Activated naive CD8-positive, alpha-beta T cell (primary cell): ENCODE measurements at regions not wholly inside any gene's neighbourhood (a gene's known extent, or its start where the extent isn't known, plus 50 kb on each side); places are given as distances from the start of the nearest gene placed in this dataset.

Experiments
- H3K27ac Mint-ChIP-seq: one replicate; pipeline ENCODE4 v1.8.0; 2021; ENCODE audit warnings: mixed read lengths
- H3K27me3 Mint-ChIP-seq: one replicate; pipeline ENCODE4 v1.8.0; 2021; ENCODE audit warnings: mixed read lengths
- H3K36me3 Mint-ChIP-seq: one replicate; pipeline ENCODE4 v1.8.0; 2021; ENCODE audit warnings: mixed read lengths
- H3K4me1 Mint-ChIP-seq: one replicate; pipeline ENCODE4 v1.8.0; 2021; ENCODE audit warnings: low read depth, mixed read lengths
- H3K4me3 Mint-ChIP-seq: one replicate; pipeline ENCODE4 v1.8.0; 2021; ENCODE audit warnings: mild to moderate bottlenecking, mixed read lengths
- H3K9me3 Mint-ChIP-seq: one replicate; pipeline ENCODE4 v1.8.0; 2021; ENCODE audit warnings: low read depth, mixed read lengths

- H3K9me3 Mint-ChIP-seq: no peaks in the 10 kb centered on the region
- H3K36me3 Mint-ChIP-seq: no peaks in the 10 kb centered on the region
- H3K4me3 Mint-ChIP-seq: no peak overlapping the region
- H3K27me3 Mint-ChIP-seq: no peaks in the 10 kb centered on the region
- H3K27ac Mint-ChIP-seq: no peak overlapping the region
- no peaks in the 10 kb centered on the region for H3K4me1 Mint-ChIP-seq
These were observed 225.0 kb upstream of the ANKRD55 start for GRCh38 chr5:56457887-56458812.

DNA sequence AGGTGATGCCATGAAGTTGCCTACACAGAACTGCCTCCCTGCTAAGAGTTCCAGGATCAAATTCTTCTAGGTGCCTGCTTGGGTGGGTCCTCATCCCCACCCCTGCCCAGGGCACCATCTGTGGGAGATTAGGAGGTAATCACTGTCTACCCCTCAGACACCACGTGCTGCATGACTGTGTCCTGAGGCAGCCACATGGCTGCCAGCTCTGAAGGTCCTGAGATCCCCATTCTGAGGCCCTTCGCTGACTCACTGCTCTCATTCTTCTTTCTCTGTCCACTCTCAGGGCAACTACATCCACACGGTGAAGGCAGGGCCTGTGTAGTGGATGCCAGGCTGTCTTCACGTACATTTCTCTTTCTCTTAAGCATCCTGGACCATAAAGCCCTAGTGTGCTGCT is 222.9 kb upstream of the ANKRD55 start:
- Mint-ChIP-seq H3K4me3 (no peak overlapping the region), H3K4me1 (no peaks in the 10 kb centered on the region), H3K36me3 (no peaks in the 10 kb centered on the region), H3K9me3 (no peaks in the 10 kb centered on the region), H3K27ac (no peak overlapping the region), H3K27me3 (no peaks in the 10 kb centered on the region)

GRCh38 chr5:56455417-56455816 is 222.3 kb upstream of the ANKRD55 start:
- Mint-ChIP-seq H3K4me3 (no peak overlapping the region), H3K27me3 (no peaks in the 10 kb centered on the region), H3K4me1 (no peaks in the 10 kb centered on the region), H3K36me3 (no peaks in the 10 kb centered on the region), H3K27ac (no peak overlapping the region), H3K9me3 (no peaks in the 10 kb centered on the region)

- Mint-ChIP-seq H3K36me3 (no peaks in the 10 kb centered on the region), H3K27ac (no peak overlapping the region), H3K27me3 (no peaks in the 10 kb centered on the region), H3K4me3 (no peak overlapping the region), H3K4me1 (no peaks in the 10 kb centered on the region), H3K9me3 (no peaks in the 10 kb centered on the region)
These were observed 221.2 kb upstream of the ANKRD55 start for GRCh38 chr5:56454219-56454862.

- no peaks in the 10 kb centered on the region for H3K4me1 Mint-ChIP-seq
- H3K27ac Mint-ChIP-seq: no peak overlapping the region
- no peaks in the 10 kb centered on the region for H3K36me3 Mint-ChIP-seq
- H3K9me3 Mint-ChIP-seq: no peaks in the 10 kb centered on the region
- H3K27me3 Mint-ChIP-seq: no peaks in the 10 kb centered on the region
- H3K4me3 Mint-ChIP-seq: no peak overlapping the region
These were observed 218.6 kb upstream of the ANKRD55 start for GRCh38 chr5:56451742-56452141.

- Mint-ChIP-seq H3K27me3 (no peaks in the 10 kb centered on the region), H3K36me3 (no peaks in the 10 kb centered on the region), H3K4me1 (no peaks in the 10 kb centered on the region), H3K4me3 (no peak overlapping the region), H3K9me3 (no peaks in the 10 kb centered on the region), H3K27ac (no peak overlapping the region)
These were observed 217.6 kb upstream of the ANKRD55 start for GRCh38 chr5:56450766-56451165.

- Mint-ChIP-seq H3K36me3 (no peaks in the 10 kb centered on the region), H3K27ac (no peak overlapping the region), H3K4me1 (no peaks in the 10 kb centered on the region), H3K9me3 (no peaks in the 10 kb centered on the region), H3K4me3 (no peak overlapping the region), H3K27me3 (no peaks in the 10 kb centered on the region)
These were observed 216.0 kb upstream of the ANKRD55 start for GRCh38 chr5:56449071-56449640.

DNA sequence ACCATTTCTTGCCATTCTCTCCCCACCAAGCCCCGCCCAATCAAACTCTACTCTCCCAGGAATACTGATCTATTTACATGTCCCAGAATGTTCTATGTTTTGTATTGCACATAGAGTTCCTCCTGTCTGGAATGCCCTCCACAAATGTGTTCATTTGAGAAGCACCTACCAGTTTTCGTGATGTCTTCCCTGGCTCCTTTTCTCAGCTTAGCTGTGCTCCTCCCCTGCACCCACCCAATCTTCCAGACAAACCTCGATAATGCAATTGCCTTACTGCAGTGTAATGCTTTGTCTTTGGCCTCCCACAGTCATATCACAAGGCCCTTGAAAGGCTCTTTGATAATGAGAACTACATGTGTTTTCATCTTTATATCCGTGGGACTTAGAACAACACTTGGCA is 214.5 kb upstream of the ANKRD55 start:
- no peak overlapping the region for H3K4me3 Mint-ChIP-seq
- no peaks in the 10 kb centered on the region for H3K9me3 Mint-ChIP-seq
- H3K27me3 Mint-ChIP-seq: no peaks in the 10 kb centered on the region
- no peak overlapping the region for H3K27ac Mint-ChIP-seq
- no peaks in the 10 kb centered on the region for H3K4me1 Mint-ChIP-seq
- no peaks in the 10 kb centered on the region for H3K36me3 Mint-ChIP-seq

DNA sequence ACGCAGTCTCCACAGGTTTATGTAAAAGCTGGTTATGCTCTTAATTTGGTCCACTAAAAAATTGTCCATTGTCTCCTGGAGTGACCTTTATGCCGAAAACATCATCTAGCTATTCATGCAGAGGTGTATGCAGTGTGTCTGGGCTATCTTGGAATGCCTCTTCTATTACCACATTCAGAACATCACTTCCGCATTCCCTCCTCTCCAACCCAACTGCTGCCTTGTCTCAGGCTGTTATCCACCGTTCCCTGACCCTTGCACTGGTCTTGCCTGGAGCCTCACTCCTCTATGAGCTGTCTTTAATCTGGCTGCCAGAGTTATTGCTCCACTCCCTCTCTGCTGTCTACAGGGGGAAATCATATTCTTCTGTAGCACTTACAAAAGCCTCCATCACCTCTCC is 214.1 kb upstream of the ANKRD55 start:
- Mint-ChIP-seq H3K27me3 (no peaks in the 10 kb centered on the region), H3K36me3 (no peaks in the 10 kb centered on the region), H3K4me1 (no peaks in the 10 kb centered on the region), H3K9me3 (no peaks in the 10 kb centered on the region), H3K4me3 (no peak overlapping the region), H3K27ac (no peak overlapping the region)

- H3K27me3 Mint-ChIP-seq: no peaks in the 10 kb centered on the region
- H3K27ac Mint-ChIP-seq: no peak overlapping the region
- no peak overlapping the region for H3K4me3 Mint-ChIP-seq
- H3K9me3 Mint-ChIP-seq: no peaks in the 10 kb centered on the region
- H3K36me3 Mint-ChIP-seq: no peaks in the 10 kb centered on the region
- no peaks in the 10 kb centered on the region for H3K4me1 Mint-ChIP-seq
These were observed 213.6 kb upstream of the ANKRD55 start for GRCh38 chr5:56446728-56447127.

GRCh38 chr5:56443826-56444225 is 210.7 kb upstream of the ANKRD55 start:
- no peaks in the 10 kb centered on the region for H3K4me1 Mint-ChIP-seq
- H3K4me3 Mint-ChIP-seq: no peak overlapping the region
- no peak overlapping the region for H3K27ac Mint-ChIP-seq
- H3K9me3 Mint-ChIP-seq: no peaks in the 10 kb centered on the region
- no peaks in the 10 kb centered on the region for H3K36me3 Mint-ChIP-seq
- no peaks in the 10 kb centered on the region for H3K27me3 Mint-ChIP-seq

- H3K9me3 Mint-ChIP-seq: no peaks in the 10 kb centered on the region
- H3K36me3 Mint-ChIP-seq: no peaks in the 10 kb centered on the region
- H3K4me1 Mint-ChIP-seq: no peaks in the 10 kb centered on the region
- H3K4me3 Mint-ChIP-seq: no peak overlapping the region
- H3K27ac Mint-ChIP-seq: no peak overlapping the region
- H3K27me3 Mint-ChIP-seq: no peaks in the 10 kb centered on the region
These were observed 208.0 kb upstream of the ANKRD55 start for GRCh38 chr5:56440871-56441740.

DNA sequence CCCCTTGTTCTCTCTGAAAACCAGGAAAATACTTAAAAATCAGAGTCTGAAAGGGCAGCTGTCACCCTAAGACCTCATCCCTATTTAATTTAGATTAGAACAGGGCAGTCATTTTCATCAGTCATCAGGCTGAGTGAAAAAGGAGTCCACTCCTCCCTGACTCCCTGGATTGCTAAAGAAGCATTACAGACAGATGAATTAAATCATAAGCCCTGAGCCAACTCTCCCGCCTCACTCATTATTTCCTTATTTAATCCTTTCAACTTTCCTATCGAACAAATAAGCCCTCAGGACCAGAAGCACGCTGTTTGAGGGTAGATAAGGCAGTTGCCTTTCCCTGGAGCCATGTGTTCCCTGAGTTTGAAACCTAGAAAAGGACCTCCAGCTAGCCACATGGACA is 201.9 kb upstream of the ANKRD55 start:
- Mint-ChIP-seq H3K27me3 (no peaks in the 10 kb centered on the region), H3K4me1 (peaks cover 1% of the 10 kb centered on the region), H3K9me3 (no peaks in the 10 kb centered on the region), H3K27ac (no peak overlapping the region), H3K36me3 (no peaks in the 10 kb centered on the region), H3K4me3 (no peak overlapping the region)

GRCh38 chr5:56433039-56433617 is 200.0 kb upstream of the ANKRD55 start:
- Mint-ChIP-seq H3K4me3 (no peak overlapping the region), H3K9me3 (no peaks in the 10 kb centered on the region), H3K36me3 (no peaks in the 10 kb centered on the region), H3K4me1 (peaks cover 1% of the 10 kb centered on the region), H3K27me3 (no peaks in the 10 kb centered on the region), H3K27ac (no peak overlapping the region)
